Left cardiac atrium (tissue), 4 donors: ENCODE measurements at regions not wholly inside any gene's neighbourhood (a gene's known extent, or its start where the extent isn't known, plus 50 kb on each side); places are given as distances from the start of the nearest gene placed in this dataset.
"Not testable (repeated sequence)": the region's sequence is repeated elsewhere in the genome, so short reads cannot be mapped to it uniquely, and the experiment has no call there.

Experiments used
- ATAC-seq, 2 donors: fragments of 200-7000 bp; cut with Tn5 transposase; one replicate each; pipeline ENCODE4 v1.9.1; 2020; ENCODE audit warnings: mild to moderate bottlenecking in 2 of 2, moderate library complexity in 2 of 2
- DNase-seq: peaks from one replicate; pipeline ENCODE4 v3.0.0-alpha.2; 2020
- intact Hi-C, 2 donors: fragments of 100-400 bp; cut with DNase I; formaldehyde crosslinking; loops; one replicate each; pipeline versions ENCODE4 v1.14.1 to v1.15.1; 2022 to 2023
- donor health status: DM: no; HTN: yes; CAD: no.
- donor health status: DM: no; HTN: yes; CAD: no; lungs with severe emphysema.
- donor health status: DM: yes; HTN: yes; CAD: no.
- donor health status: Dilated cardiomyopathy.

DNA sequence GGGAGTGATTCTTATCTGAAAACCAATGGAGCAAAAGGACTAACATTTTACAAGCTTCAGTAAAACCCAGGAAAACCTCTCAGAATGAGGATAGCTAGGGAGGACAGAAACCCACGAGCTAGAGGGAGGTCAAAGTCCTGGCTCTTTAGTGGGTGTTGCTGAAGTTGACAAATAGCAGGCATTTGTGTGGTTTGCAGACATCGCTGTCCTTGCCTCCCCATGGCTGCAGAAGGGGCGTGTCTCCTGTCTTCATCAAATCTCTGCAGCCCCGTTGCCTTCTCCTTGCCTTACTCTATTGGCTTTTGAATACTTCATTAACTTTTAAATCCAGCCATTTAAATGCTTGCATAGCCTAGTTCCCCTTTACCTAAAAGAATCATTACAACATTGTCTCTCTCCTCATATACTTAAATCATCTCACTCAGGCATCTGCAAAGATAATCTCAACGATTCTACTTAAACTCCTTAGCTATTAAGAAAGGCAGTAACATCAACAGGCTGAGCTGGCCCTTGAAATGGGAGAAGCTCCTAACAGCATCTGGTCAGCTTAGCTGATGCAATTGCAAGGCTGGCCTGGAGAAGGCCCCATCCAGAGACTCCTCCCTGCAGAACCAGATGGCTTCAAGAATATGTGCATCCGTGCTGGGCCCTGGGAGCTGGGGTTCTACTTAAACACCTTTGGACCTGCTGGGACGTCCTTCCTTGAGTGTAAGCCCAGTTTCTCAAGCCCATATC, 152.8 kb upstream of the TAS2R1 start:
- intact Hi-C loops, result no loop called here
- no peak for DNase-seq
- ATAC-seq, result no peak

DNA sequence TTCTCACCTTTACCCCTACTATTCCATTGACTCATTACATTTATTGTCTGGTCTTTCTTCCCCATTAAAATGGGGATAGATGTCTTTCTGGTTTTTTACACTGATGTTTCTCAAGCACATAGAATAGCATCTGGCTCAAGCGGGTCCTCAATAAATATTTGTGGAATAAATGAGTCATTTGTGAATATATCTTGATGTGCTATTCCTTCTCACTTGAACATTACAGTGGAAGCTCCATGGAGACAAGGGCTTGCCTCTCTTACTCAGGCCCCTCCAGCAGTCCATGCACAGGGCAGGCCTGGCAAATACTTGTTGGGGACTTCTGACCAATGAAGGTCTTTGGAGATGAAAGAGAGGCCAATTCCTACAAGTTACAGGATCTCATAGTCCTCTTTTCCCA, 151.7 kb upstream of the TAS2R1 start:
- ATAC-seq (no peak), DNase-seq (no peak)
- intact Hi-C loops, result no loop called here

DNA sequence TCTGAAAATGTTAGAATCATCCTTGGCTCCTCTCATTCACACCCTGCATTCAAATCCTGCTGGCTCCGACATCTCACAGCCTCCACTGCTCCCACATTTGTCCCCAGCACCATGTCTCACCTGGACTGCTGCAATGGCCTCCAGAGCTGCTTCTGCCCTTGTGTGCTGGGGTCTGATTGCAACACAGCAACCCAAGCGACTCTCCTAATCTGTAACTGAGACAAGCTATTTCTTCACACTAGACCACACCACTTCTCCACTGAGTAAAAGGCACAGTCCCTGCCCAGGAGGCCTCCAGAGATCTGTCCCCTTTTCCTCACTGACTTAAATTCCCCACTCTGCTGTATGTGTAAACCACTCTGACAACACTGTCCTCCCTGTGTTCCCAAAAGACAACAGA, 151.1 kb upstream of the TAS2R1 start:
- ATAC-seq (no peak), DNase-seq (no peak)
- intact Hi-C loops, result no loop called here

DNA sequence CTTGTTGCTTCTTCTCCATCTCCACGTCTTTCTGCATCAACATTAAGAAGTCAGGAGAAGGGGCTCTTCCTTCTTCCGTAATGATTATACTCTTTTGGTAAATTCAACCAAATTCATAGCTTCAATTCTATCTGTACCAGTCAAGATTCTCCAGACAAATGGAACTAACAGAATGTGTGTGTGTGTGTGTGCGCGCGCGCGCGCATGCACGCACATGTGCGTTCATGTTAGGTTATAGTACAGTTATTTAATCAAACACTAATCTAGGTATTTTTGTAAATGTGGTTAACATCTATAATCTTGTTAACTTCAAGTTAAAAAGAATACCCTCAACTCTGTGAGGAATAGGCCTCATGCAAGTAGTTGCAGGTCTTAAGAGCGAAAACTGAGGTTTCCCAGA, 150.3 kb upstream of the TAS2R1 start:
- intact Hi-C loops, result no loop called here
- DNase-seq (no peak), ATAC-seq (no peak)

DNA sequence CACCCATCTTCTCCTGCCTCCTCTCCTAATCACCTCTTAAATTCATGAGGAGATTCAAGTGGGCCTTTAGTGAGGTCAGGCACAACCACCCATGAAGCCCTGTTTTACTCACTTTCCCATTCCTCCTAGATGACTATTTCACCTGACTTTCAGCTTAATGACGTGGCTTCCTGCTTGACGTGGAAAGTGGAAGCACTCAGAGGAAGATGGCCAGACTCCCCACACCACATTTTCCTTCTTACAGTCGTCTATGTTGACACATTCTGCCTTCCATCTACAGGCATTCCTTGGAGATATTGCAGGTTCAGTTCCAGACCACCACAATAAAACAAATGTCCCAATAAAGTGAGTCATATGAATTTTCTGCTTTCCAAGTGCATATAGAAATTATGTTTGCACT, 146.4 kb upstream of the TAS2R1 start:
- intact Hi-C loops, result no loop called here
- DNase-seq, result no peak
- ATAC-seq, result no peak

DNA sequence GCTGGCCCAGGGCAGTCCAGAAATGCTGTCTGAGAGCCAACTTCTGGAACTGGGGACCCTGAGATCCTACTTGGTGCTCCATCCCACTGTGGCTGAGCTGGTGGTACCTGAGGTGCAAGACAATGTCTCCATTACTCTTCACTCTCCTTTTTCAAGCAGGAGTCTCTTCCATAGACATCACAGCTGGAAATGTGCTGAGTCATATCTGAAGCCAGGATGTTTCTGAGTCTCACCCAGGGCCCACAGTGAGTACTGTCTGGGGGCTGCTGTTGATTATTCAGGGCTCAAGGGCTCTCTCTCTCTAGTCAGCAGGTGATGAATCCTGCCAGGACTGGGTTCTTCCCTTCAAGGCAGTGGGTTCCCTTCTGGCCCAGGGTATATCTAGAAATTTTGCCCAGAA, 145.2 kb upstream of the TAS2R1 start:
- ATAC-seq, result no peak
- no peak for DNase-seq
- intact Hi-C loops, result no loop called here

DNA sequence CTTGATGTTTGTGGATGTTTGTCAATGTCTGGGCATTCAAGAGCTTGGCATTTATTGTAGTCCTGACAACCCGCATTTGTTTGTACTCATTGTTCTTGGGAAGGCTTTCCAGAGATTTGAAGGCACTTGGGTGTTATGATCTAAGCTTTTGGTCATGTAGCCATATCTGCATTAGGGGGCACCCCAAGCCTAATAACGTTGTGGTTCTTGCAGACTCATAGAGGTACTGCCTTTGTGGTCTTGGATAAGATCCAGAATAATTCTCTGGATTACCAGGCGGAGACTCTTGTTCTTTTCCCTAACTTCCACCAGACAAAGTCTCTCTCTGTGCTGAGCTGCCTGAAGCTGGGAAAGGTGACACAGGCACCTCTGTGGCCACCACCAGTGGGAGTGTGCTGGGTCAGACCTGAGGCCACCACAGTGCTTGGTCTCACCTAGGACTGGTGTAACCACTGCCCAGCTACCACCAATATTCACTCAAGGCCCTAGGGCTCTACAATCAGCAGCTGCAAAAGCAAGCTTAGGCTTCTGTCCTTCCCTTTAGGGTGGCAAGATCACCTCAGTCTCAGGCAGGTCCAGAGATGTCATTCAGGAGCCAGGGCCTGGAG, 144.4 kb upstream of the TAS2R1 start:
- intact Hi-C loops, result no loop called here
- ATAC-seq (no peak), DNase-seq (no peak)

DNA sequence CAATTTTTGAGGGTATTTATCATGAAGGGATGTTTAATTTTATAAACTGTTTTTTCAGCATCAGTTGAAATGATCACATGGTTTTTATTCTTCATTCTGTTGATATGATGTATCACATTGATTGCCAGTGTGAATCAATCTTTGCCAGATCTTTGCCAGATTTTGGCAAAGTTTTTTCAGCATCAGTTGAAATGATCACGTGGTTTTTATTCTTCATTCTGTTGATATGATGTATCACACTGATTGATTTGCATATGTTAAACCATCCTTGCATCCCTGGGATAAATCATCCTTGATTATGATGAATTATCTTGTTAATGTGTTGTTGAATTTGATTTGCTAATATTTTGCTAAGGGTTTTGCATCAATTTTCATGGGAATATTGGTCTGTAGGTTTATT, 140.9 kb upstream of the TAS2R1 start:
- intact Hi-C loops, result no loop called here
- DNase-seq, result no peak
- ATAC-seq, result no peak

DNA sequence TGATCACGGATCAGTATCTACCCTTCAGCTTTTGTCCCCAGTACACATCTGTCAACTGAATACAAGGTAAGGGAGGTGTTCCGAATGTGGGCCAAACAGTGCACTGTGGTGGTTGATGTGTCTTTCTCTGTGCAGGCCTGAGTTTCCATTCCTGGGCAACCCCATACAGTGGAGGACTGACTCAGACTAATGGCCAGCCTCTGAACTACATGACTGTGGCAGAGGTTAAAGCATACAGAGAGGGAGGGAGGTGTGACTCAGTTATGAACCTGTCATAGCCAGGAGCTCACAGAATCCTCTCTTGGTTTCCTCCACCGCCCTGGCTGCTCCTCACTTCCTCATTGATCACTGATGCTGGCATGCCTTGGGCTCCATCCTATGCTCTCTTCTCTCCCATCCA, 136.4 kb upstream of the TAS2R1 start:
- DNase-seq, result no peak
- ATAC-seq, result no peak
- intact Hi-C loops, result no loop called here

DNA sequence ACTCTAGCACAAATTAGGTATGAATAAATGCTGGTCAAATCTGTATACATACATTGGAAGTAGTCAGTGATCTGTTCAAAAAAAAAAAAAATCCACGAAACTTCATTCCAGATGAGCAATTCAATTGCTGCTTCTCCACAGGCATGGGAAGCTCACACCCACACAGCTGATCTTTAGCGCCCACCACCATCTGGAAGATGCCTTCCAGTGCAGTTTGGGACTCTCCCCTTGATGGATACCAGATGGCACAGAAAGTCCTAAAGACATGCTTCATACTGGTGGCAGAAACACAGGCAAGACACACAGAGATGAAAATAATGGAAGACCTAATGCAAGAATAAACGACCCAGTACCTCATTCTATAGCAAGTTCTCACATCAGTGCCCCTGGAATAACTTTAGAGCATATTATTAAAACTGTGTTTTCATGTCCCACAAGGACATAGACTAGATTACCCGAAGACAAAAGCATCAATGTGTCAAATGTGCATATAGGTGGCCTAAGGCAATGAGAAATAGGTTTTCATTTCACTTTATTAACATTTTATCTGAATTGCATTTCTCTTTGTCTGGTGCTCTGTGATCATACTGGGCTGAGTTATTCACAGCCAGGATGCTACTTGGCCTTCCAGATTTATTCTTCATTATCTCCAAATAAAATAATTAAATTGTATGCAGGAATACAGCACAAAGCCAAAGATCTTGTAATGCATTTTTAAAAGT, 135.4 kb upstream of the TAS2R1 start:
- DNase-seq, result no peak
- ATAC-seq, result no peak
- intact Hi-C loops, result no loop called here

DNA sequence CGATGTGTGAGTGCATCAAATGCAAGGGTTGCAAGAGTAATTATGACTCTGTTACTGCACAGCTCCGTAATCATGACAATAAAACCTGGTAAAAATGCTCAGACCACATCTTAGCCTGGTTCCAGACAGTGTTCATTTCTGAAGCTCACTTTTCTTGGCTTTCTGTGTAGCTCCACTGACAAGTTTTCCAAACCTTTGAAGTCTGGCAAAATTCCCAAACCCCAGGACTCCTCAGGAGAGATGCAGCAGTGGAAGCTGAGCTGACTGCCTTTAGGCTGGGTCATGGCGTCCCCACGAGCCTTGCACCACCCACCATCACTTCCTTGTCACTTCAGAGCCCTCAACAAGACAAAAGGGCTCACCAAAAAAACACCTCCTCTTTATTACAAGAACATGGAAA, 131.6 kb upstream of the TAS2R1 start:
- ATAC-seq (no peak), DNase-seq (no peak)
- intact Hi-C loops, result no loop called here

DNA sequence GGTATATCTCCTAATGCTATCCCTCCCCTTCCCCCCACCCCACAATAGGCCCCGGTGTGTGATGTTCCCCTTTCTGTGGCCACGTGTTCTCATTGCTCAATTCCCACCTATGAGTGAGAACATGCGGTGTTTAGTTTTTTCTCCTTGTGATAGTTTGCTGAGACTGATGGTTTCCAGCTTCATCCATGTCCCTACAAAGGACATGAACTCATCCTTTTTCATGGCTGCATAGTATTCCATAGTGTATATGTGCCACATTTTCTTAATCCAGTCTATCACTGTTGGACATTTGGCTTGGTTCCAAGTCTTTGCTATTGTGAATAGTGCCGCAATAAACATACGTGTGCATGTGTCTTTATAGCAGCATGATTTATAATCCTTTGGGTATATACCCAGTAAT, 122.5 kb upstream of the TAS2R1 start:
- DNase-seq, intact Hi-C loops, ATAC-seq: not testable (repeated sequence)

DNA sequence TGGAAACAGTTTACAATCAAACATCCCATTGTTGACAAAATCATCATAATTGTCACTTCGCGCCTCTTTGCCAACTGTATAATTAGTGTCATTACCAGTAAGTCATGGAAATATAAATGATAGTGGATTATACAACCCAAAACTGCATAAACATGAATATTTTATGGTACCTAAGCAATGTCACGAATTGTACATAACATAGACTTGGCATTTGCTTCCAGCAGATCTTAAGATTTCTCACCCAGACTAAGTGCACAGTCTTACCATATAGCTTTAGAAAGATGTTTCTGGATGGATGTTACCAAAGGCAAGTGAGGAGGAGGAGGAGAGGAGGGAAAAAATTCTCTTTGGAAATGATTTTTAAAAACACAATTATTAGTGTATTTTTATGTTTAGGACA, 113.4 kb upstream of the TAS2R1 start:
- intact Hi-C loops, result no loop called here
- DNase-seq (no peak), ATAC-seq (no peak)

DNA sequence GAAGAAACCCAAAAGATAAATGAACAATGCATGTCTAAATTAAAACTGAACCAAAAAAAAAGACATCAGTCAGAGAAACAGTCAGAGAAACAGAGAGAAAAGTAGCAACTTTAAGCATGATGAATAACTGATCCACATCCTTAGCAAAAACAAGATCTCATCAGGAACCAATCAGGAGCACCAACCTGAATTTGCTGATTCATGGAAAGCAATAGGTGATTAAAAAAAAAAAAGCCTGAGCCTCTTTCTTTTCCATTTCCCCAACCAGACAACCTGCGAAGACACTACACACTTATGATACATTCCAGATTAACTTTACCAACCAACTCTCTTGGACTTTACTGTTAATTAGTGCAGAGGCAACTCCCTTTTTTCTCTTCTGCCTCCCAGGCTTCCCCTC, 112.7 kb upstream of the TAS2R1 start:
- intact Hi-C loops, result no loop called here
- ATAC-seq (no peak), DNase-seq (no peak)

DNA sequence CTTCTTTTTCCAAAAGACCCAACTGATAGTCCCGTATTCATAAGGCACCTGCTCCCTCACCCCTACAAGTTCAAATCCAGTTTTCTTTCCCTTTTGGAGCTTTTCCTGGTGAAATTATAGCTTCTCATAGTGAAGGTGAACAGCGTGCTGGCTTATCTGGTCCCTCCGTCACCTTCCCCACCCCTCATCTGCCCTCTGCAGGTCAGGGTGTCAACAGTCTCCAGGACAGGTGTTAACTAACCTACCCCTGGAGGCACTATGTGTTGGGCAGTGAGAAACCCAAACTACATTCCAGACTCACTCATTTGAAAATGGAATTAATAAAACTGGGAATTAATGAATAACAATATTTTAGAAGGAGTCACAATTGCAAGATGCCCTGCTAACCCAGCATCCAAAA, 109.0 kb upstream of the TAS2R1 start:
- intact Hi-C loops, result no loop called here
- ATAC-seq (no peak), DNase-seq (no peak)

DNA sequence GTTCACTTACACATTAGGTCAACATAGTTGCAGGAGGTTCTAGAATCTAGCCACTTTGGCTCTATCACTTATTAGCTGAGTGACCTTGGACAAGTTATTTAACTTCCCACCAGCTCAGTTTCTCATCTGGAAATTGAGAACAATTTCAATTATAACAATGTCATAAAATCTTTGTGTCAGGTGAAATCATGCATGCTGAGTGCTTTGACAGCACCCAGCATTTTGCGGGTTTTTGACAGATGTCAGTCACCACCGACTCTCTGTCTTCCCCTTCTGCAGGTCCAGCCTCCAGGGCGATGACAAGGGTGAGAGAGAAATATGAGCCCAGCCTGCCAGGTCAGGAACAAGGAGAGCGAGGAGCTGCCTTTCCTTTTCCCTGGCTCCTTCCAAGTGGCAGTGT, 107.1 kb upstream of the TAS2R1 start:
- intact Hi-C loops, result no loop called here
- DNase-seq (no peak), ATAC-seq (no peak)

DNA sequence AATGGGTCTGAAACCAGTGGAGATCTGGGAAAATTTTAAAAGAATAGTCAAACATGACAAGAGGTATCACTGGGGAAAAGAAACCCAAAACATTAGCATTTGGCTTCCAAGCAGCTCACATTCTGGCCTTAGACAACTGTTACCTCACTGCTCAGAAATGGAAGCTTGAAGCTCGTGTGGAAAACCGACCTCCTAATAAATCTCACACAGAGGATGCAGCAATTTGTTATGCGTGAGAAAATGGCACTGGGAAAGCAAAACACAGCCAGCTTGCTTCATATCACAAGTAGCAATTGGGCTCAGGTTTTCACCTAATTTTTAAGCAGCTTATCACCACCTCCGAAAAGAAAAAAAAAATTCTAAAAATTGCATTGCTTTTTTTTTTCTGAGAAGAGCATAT, 103.3 kb upstream of the TAS2R1 start:
- no peak for ATAC-seq
- DNase-seq, result no peak
- intact Hi-C loops, result no loop called here

DNA sequence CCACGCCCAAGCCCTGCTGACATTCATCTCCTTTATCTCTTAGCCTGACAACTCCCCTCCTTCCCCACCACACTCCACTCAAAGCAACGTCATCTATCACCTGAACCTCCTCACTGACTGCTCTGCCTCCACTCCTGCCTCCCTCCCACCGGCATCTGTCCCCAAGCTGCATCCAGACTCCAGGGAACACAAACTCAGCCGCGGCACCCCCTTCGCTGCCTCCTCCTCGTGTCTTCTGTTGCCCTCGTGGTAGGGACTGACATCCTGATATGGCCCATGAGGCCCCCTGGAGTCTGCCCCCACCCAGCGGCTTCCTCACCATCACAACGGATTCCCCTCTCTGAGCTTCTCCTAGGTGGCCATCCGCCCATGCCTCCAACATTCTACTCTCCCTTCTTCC, 101.0 kb upstream of the TAS2R1 start:
- intact Hi-C loops, result no loop called here
- ATAC-seq (no peak), DNase-seq (no peak)

DNA sequence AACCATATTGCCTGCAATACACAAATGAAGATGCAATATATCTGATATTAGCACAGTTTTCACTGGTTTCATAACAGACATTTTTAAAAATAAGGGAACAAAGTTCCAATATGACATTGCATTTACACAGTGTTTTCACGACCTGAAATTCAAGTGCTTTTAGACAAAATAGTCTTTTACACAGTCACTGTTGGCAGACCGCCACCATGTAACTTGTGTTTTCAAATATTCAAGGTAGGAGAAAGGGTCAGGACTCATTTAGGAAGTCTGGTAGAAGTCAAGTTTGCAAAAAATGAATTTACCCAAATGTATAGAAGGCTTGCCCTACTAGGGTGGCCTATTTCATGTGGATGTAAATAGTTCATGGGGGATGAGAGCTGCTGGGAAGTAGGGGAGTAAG, 98.1 kb upstream of the TAS2R1 start:
- ATAC-seq, result no peak
- intact Hi-C loops, result no loop called here

DNA sequence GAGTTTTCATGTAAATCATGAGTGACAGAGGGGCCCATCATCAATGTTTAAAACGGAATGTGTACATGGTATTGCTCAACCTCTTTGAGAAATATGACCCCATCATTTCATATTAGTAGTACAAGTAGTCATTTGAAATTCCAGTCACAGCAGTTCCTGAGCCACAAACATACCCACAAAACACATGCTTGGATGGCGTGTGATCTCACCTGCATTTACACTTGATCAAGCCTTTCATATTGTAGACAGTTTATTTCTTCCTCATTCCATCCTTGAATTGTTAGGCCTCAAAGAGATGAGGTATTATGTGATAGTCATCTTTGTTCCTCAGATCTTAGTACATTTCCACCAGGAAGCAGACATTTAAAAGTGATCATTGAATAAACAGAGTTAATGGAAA, 96.8 kb upstream of the TAS2R1 start:
- intact Hi-C loops, result no loop called here
- no peak for ATAC-seq
- DNase-seq, result no peak

More for the DNA sequence above, 98.1 kb upstream of the TAS2R1 start:
- DNase-seq, result no peak

DNA sequence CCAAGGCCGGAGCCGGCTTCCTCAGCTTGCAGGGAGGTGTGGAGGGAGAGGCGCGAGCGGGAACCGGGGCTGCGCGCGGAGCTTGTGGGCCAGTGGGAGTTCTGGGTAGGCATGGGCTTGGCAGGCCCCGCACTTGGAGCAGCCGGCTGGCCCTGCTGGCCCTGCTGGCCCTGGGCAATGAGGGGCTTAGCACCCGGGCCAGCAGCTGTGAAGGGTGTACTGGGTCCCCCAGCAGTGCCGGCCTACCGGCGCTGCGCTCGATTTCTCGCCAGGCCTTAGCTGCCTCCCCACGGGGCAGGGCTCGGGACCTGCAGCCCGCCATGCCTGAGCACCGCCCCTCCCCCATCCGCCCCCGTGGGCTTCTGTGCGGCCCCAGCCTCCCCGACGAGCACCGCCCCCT, 95.1 kb upstream of the TAS2R1 start:
- DNase-seq, intact Hi-C loops, ATAC-seq: not testable (repeated sequence)
